C4-2B (cell line): ENCODE measurements at regions not wholly inside any gene's neighbourhood (a gene's known extent, or its start where the extent isn't known, plus 50 kb on each side); places are given as distances from the start of the nearest gene placed in this dataset.

Experiments used
- ZFX ChIP-seq: fragments of 450-650 bp; IDR thresholded peaks from 2 replicates; pipeline ENCODE4 v1.6.1; 2017
- TF ChIP-seq, protein P1 (sequence below): fragments of 450-650 bp; conservative IDR thresholded peaks from 2 replicates; pipeline ENCODE4 v1.5.1; 2017; ENCODE audit warnings: mild to moderate bottlenecking

DNA sequence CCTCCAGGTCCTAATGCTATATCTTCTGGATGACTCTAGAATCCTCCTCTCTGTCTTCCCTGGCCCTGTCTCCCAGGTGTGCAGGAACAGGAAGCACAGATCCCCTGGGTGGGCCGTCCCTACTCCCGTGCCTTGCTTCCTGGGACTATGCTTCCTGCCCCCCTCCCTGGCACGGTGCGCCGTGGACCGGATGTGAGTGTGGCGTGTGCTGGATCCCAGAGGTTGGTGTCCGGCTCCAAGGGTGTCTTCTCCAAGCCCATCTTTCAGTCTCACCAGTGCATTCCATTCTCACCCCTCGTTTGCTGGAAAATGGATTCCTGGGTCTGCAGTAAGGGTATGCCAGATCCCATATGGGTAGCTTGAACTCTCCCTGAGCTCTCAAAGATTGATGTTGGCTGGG is 144.4 kb upstream of the TWIST2 start:
- TF ChIP-seq, protein P1, sequence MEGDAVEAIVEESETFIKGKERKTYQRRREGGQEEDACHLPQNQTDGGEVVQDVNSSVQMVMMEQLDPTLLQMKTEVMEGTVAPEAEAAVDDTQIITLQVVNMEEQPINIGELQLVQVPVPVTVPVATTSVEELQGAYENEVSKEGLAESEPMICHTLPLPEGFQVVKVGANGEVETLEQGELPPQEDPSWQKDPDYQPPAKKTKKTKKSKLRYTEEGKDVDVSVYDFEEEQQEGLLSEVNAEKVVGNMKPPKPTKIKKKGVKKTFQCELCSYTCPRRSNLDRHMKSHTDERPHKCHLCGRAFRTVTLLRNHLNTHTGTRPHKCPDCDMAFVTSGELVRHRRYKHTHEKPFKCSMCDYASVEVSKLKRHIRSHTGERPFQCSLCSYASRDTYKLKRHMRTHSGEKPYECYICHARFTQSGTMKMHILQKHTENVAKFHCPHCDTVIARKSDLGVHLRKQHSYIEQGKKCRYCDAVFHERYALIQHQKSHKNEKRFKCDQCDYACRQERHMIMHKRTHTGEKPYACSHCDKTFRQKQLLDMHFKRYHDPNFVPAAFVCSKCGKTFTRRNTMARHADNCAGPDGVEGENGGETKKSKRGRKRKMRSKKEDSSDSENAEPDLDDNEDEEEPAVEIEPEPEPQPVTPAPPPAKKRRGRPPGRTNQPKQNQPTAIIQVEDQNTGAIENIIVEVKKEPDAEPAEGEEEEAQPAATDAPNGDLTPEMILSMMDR, result no peak
- TF ChIP-seq ZFX, result no peak
